ENCODE measurements at regions not wholly inside any gene's neighbourhood (a gene's known extent, or its start where the extent isn't known, plus 50 kb on each side); places are given as distances from the start of the nearest gene placed in this dataset.
A peak's percentile ranks its signal among the peaks of the same experiment; 100 is the strongest.
"Not testable (repeated sequence)": the region's sequence is repeated elsewhere in the genome, so short reads cannot be mapped to it uniquely, and the experiment has no call there.

DNA sequence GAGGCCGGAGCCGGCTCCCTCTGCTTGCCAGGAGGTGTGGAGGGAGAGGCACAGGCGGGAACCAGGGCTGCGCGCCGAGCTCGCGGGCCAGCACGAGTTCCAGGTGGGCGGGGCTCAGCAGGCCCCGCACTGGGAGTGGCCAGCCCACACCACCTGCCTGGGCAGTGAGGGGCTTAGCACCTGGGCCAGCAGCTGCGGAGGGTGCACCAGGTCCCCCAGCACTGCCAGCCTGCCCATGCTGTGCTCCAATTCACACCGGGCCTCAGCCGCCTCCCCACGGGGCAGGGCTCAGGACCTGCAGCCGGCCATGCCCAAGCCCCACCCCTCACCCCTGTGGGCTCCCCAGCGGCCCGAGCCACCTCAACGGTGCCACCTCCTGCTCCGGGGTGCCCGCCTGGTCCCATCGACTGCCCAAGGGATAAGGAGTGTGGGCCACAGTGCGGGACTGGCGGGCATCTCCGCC is 72.4 kb upstream of the PPP2R5C start:
- DNase-seq (ENCODE audit: low read depth in 6 of 9, low spot score in 9 of 9), result no peak
- Histone ChIP-seq H3K27me3 (ENCODE audit: control insufficient read depth in 2 of 2, insufficient read depth in 1 of 2, low read length in 1 of 2) (peaks cover 0 to 7% of the 10 kb centered on the region in 2 donors), H3K36me3 (ENCODE audit: control insufficient read depth in 2 of 2, insufficient read depth in 2 of 2, low read length in 1 of 2) (no peaks in the 10 kb centered on the region), H3K4me3 (ENCODE audit: low read length in 2 of 2) (no peak overlapping the region), H3K4me1 (ENCODE audit: control insufficient read depth in 2 of 2, insufficient read depth in 2 of 2, low read length in 2 of 2) (no peaks in the 10 kb centered on the region), H3K27ac (ENCODE audit: low read depth in 1 of 2, low read length in 1 of 2) (no peak overlapping the region), H3K9me3 (ENCODE audit: control insufficient read depth in 2 of 2, insufficient read depth in 1 of 2, low read length in 1 of 2) (no peaks in the 10 kb centered on the region)
- WGBS, result 96% methylated on average over 25 of the region's 25 CpGs

DNA sequence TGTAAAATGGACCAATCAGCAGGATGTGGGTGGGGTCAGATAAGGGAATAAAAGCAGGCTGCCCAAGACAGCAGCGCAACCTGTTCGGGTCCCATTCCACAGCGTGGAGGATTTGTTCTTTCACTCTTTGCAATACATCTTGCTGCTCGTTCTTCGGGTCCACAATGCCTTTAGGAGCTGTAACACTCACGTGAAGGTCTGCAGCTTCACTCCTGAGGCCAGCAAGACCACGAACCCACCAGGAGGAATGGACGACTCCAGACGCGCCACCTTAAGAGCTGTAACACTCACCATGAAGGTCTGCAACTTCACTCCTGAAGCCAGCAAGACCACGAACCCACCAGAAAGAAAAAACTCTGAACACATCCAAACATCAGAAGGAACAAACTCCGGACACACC is 71.5 kb upstream of the PPP2R5C start:
- H3K27me3 ChIP-seq (ENCODE audit: control insufficient read depth in 2 of 2, insufficient read depth in 1 of 2, low read length in 1 of 2); H3K4me1 ChIP-seq (ENCODE audit: control insufficient read depth in 2 of 2, insufficient read depth in 2 of 2, low read length in 2 of 2); H3K9me3 ChIP-seq (ENCODE audit: control insufficient read depth in 2 of 2, insufficient read depth in 1 of 2, low read length in 1 of 2); H3K27ac ChIP-seq (ENCODE audit: low read depth in 1 of 2, low read length in 1 of 2); H3K36me3 ChIP-seq (ENCODE audit: control insufficient read depth in 2 of 2, insufficient read depth in 2 of 2, low read length in 1 of 2); H3K4me3 ChIP-seq (ENCODE audit: low read length in 2 of 2); DNase-seq (ENCODE audit: low read depth in 6 of 9, low spot score in 9 of 9): not testable (repeated sequence)
- 96% methylated on average over 12 of the region's 12 CpGs for WGBS

DNA sequence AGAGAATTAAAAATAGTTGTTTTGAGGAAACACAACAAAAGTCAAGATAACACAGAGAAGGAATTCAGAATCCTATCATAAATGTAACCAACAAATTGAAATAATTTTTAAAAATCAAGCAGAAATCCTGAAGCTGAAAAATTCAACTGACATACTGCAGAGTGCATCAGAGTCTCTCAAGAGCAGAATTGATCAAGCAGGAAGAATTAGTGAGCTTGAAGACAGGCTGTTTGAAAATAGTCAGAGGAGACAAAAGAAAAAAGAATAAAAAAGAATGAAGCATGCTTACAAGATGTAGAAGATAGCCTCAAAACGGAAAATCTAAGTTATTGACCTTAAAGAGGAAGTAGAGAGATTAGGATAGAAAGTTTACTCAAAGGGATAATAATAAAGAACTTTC is 65.8 kb upstream of the PPP2R5C start:
- 41% methylated on average over 1 of the region's 1 CpG for WGBS
- H3K4me1 ChIP-seq (ENCODE audit: control insufficient read depth in 2 of 2, insufficient read depth in 2 of 2, low read length in 2 of 2), result no peaks in the 10 kb centered on the region
- peaks cover 2 to 3% of the 10 kb centered on the region in 2 donors for H3K27me3 ChIP-seq (ENCODE audit: control insufficient read depth in 2 of 2, insufficient read depth in 1 of 2, low read length in 1 of 2)
- DNase-seq (ENCODE audit: low read depth in 6 of 9, low spot score in 9 of 9), result no peak
- H3K27ac ChIP-seq (ENCODE audit: low read depth in 1 of 2, low read length in 1 of 2), result no peak overlapping the region
- no peaks in the 10 kb centered on the region for H3K36me3 ChIP-seq (ENCODE audit: control insufficient read depth in 2 of 2, insufficient read depth in 2 of 2, low read length in 1 of 2)
- H3K4me3 ChIP-seq (ENCODE audit: low read length in 2 of 2), result no peak overlapping the region
- H3K9me3 ChIP-seq (ENCODE audit: control insufficient read depth in 2 of 2, insufficient read depth in 1 of 2, low read length in 1 of 2), result no peaks in the 10 kb centered on the region

DNA sequence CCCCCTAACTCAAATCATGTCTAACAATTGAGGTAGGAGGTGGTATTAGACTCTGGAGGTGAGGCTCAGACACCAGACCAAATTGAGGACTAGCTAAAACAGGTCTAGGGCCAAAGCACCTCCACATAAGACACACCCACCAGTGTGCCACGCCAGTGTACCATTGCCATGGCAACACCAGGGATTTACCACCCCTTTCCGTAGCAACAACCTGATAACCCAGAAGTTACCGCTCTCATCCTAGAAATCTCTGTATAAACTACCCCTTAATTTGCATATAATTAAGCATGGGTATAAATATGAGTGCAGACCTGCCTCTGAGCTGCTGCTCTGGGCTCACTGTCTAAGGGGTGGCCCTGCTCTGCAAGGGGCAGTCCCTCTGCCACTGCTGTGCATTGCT is 57.4 kb upstream of the PPP2R5C start:
- H3K36me3 ChIP-seq (ENCODE audit: control insufficient read depth in 2 of 2, insufficient read depth in 2 of 2, low read length in 1 of 2), result no peaks in the 10 kb centered on the region
- DNase-seq (ENCODE audit: low read depth in 6 of 9, low spot score in 9 of 9), result no peak
- H3K4me3 ChIP-seq (ENCODE audit: low read length in 2 of 2), result no peak overlapping the region
- WGBS, result 93% methylated on average over 3 of the region's 3 CpGs
- no peak overlapping the region for H3K27ac ChIP-seq (ENCODE audit: low read depth in 1 of 2, low read length in 1 of 2)
- peaks cover 11 to 42% of the 10 kb centered on the region in 2 donors for H3K27me3 ChIP-seq (ENCODE audit: control insufficient read depth in 2 of 2, insufficient read depth in 1 of 2, low read length in 1 of 2)
- peaks cover 0 to 1% of the 10 kb centered on the region in 2 donors for H3K9me3 ChIP-seq (ENCODE audit: control insufficient read depth in 2 of 2, insufficient read depth in 1 of 2, low read length in 1 of 2)
- peaks cover 14 to 18% of the 10 kb centered on the region in 2 donors for H3K4me1 ChIP-seq (ENCODE audit: control insufficient read depth in 2 of 2, insufficient read depth in 2 of 2, low read length in 2 of 2)

DNA sequence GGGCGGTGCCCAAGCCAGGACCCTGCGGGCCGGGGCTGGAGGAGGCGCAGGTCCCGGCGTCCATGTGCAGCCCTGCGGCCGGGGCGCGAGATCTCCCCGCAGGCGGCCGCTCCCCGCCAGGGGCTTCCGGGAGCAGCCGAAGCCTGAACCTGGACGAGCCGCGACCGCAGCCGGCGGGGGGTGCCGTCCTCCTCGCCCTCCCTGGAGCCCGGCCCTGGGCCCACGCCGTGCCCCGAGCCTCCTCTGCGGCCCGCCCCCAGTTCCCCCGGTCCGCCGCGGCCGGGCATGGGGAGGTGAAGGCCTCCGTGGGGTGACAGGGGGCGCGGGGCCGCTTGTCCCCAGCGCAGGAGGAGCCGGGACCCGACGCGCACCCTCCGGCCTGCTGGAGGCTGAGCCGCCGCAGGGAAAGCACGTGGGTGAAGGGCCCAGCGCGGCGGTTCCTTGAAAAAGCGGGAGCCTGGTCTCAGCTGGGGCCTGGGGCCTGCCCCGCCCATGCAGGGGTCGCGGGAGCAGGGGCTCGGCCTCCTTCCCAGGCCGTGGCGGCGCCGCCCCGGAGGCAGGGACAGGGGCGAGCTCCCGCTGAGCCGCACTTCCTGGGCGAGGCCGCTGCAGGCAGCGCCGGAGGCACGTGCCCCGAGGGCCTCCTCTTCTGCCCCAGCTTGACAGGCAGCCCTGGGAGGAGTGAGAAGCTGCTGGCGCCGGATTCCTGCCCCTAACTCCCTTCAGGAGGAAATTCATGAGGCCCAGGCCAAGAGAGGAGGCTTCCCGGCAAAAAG is 55.6 kb upstream of the PPP2R5C start:
- H3K27me3 ChIP-seq (ENCODE audit: control insufficient read depth in 2 of 2, insufficient read depth in 1 of 2, low read length in 1 of 2), result peaks cover 11 to 39% of the 10 kb centered on the region in 2 donors
- peak in 7 of 9 donors; percentile 30 to 77 (median 51) for DNase-seq (ENCODE audit: low read depth in 6 of 9, low spot score in 9 of 9)

DNA sequence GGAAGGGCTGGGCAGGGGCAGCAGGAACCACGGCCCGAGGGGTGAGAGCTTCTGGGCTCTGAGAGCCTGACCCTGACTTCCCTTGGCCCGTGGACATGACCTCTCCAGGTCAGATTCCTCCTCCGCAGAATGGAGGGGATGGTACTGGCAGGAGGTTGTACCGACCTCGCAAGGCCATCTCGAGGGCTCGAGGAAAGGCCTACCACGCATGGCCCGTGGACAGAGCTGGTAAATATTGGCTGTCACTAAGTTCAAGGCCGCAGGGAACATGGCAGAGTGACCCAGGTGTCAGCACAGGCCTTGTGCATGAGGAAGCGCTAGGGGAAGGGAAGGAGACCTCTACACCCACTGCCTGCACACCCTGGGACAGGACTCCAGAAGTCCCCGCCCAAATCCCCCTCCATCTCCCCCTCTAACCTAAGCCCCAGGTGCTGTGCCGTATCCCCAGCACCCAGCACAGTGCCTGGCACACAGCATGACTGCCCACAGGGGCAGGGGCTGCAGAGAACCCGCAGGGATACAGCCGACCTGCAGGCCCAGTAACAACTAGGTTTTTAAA is 54.9 kb upstream of the PPP2R5C start:
- H3K4me3 ChIP-seq (ENCODE audit: low read length in 2 of 2), result no peak overlapping the region
- peaks cover 0 to 1% of the 10 kb centered on the region in 2 donors for H3K9me3 ChIP-seq (ENCODE audit: control insufficient read depth in 2 of 2, insufficient read depth in 1 of 2, low read length in 1 of 2)
- H3K27ac ChIP-seq (ENCODE audit: low read depth in 1 of 2, low read length in 1 of 2), result peak overlapping the region in 1 of 2 donors; percentile 66
- H3K27me3 ChIP-seq (ENCODE audit: control insufficient read depth in 2 of 2, insufficient read depth in 1 of 2, low read length in 1 of 2), result peaks cover 11 to 42% of the 10 kb centered on the region in 2 donors
- WGBS, result 92% methylated on average over 16 of the region's 16 CpGs
- peaks cover 14 to 18% of the 10 kb centered on the region in 2 donors for H3K4me1 ChIP-seq (ENCODE audit: control insufficient read depth in 2 of 2, insufficient read depth in 2 of 2, low read length in 2 of 2)
- DNase-seq (ENCODE audit: low read depth in 6 of 9, low spot score in 9 of 9), result no peak
- H3K36me3 ChIP-seq (ENCODE audit: control insufficient read depth in 2 of 2, insufficient read depth in 2 of 2, low read length in 1 of 2), result no peaks in the 10 kb centered on the region

More for the DNA sequence above, 55.6 kb upstream of the PPP2R5C start:
- H3K4me1 ChIP-seq (ENCODE audit: control insufficient read depth in 2 of 2, insufficient read depth in 2 of 2, low read length in 2 of 2), result peaks cover 14 to 18% of the 10 kb centered on the region in 2 donors
- peaks cover 0 to 1% of the 10 kb centered on the region in 2 donors for H3K9me3 ChIP-seq (ENCODE audit: control insufficient read depth in 2 of 2, insufficient read depth in 1 of 2, low read length in 1 of 2)
- peak overlapping the region in 1 of 2 donors; percentile 66 for H3K27ac ChIP-seq (ENCODE audit: low read depth in 1 of 2, low read length in 1 of 2)
- peak overlapping the region; percentile 22 to 61 for H3K4me3 ChIP-seq (ENCODE audit: low read length in 2 of 2)
- no peaks in the 10 kb centered on the region for H3K36me3 ChIP-seq (ENCODE audit: control insufficient read depth in 2 of 2, insufficient read depth in 2 of 2, low read length in 1 of 2)
- WGBS, result 3% methylated on average over 73 of the region's 73 CpGs

DNA sequence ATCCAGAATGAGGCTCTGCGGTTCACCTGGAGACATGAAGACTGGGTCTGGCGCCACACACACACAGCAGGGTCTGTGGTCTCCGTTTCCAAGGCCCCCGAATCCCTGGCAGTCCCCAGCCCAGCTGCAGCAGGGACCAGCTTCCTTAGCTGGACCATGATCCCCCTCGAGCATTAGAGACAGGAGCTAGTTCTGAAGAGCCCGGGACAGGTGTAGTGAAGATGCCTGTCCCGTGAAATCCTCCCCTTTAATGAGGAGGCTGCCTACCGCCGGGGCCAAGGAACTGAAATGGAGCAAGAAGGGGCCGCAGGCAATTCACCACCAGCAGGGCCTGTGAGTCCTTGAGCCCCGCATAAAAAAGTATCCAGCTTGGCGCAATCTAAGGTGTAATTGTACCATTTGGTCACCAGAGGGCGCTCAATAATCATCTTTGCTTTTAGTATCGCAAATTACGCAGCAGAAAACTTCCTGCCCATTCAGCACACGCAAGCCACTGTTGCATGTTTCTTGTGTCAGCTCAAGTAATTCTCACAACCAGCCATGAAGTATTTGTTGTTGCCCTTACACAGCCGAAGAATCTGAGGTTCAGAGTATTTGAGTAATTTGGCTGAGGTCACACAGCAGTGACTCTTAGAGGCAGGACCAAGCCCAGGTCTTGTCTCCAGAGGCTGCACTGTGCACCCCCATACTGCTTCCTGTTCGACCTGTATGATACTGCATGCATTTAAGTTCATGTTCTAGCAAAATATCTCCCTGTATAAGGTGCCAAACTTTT is 54.3 kb upstream of the PPP2R5C start:
- H3K4me1 ChIP-seq (ENCODE audit: control insufficient read depth in 2 of 2, insufficient read depth in 2 of 2, low read length in 2 of 2), result peaks cover 14 to 18% of the 10 kb centered on the region in 2 donors

DNA sequence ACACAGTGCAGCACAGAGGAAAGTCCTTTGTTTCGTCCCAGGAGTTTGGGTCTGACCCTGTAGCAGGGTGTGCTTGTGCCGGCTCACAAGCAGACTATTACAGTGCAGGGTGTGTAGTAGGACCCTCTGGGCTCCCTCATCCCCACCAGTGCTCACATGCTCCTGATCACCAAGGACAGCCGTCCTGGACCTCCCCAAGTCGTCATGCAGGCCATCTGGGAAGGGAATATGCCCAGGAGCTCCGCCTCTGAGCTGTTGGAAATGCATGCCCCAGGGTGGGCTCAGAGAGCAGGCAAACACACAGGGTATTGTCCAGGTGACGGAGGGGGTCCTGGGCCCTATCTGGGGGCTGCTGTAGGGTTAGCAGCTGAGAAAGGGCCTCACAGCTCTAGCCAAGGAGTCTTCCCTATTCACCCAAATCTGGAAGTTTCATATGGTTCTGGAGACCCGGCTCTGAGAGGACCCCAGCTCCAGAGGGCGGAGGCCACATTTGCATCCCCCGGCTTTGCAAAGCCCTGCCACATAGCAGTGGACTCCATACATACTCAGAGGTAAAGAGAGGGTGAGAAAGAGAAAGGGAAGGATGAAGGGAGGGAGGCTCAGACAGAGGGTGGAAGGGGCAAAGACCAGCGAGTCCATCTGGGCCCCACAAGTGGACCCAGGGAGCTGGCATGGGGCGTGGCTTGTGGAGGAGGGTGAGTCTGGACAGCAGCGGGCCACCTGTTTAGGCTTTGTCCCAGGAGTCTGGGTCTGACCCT is 53.5 kb upstream of the PPP2R5C start:
- no peak for DNase-seq (ENCODE audit: low read depth in 6 of 9, low spot score in 9 of 9)
- WGBS, result 89% methylated on average over 12 of the region's 12 CpGs
- Histone ChIP-seq H3K4me3 (ENCODE audit: low read length in 2 of 2) (no peak overlapping the region), H3K4me1 (ENCODE audit: control insufficient read depth in 2 of 2, insufficient read depth in 2 of 2, low read length in 2 of 2) (peaks cover 14 to 18% of the 10 kb centered on the region in 2 donors), H3K9me3 (ENCODE audit: control insufficient read depth in 2 of 2, insufficient read depth in 1 of 2, low read length in 1 of 2) (peaks cover 0 to 1% of the 10 kb centered on the region in 2 donors), H3K36me3 (ENCODE audit: control insufficient read depth in 2 of 2, insufficient read depth in 2 of 2, low read length in 1 of 2) (no peaks in the 10 kb centered on the region), H3K27ac (ENCODE audit: low read depth in 1 of 2, low read length in 1 of 2) (peak overlapping the region in 1 of 2 donors; percentile 21), H3K27me3 (ENCODE audit: control insufficient read depth in 2 of 2, insufficient read depth in 1 of 2, low read length in 1 of 2) (peaks cover 11 to 32% of the 10 kb centered on the region in 2 donors)

More for the DNA sequence above, 54.3 kb upstream of the PPP2R5C start:
- DNase-seq (ENCODE audit: low read depth in 6 of 9, low spot score in 9 of 9), result peak; percentile 59 to 94 (median 90)
- Histone ChIP-seq H3K9me3 (ENCODE audit: control insufficient read depth in 2 of 2, insufficient read depth in 1 of 2, low read length in 1 of 2) (peaks cover 0 to 1% of the 10 kb centered on the region in 2 donors), H3K4me3 (ENCODE audit: low read length in 2 of 2) (peak overlapping the region in 1 of 2 donors; percentile 35), H3K27me3 (ENCODE audit: control insufficient read depth in 2 of 2, insufficient read depth in 1 of 2, low read length in 1 of 2) (peaks cover 11 to 37% of the 10 kb centered on the region in 2 donors), H3K36me3 (ENCODE audit: control insufficient read depth in 2 of 2, insufficient read depth in 2 of 2, low read length in 1 of 2) (no peaks in the 10 kb centered on the region), H3K27ac (ENCODE audit: low read depth in 1 of 2, low read length in 1 of 2) (no peak overlapping the region)
- 38% methylated on average over 18 of the region's 18 CpGs for WGBS

All from thymus (tissue), 11 donors.